H9 (cell line): ENCODE measurements at regions not wholly inside any gene's neighbourhood (a gene's known extent, or its start where the extent isn't known, plus 50 kb on each side); places are given as distances from the start of the nearest gene placed in this dataset.
A peak's percentile ranks its signal among the peaks of the same experiment; 100 is the strongest.

Experiments
- DNase-seq: peaks from one replicate; pipeline ENCODE4 v3.0.0-alpha.2; 2017
- H2AFZ ChIP-seq: one replicate; pipeline ENCODE4 v1.6.1; 2013; ENCODE audit warnings: mild to moderate bottlenecking, low read length, control low read depth, moderate library complexity
- H2AK5ac ChIP-seq: 2 replicates; pipeline ENCODE4 v1.6.1; 2013; ENCODE audit warnings: low read length, control low read depth, mixed read lengths; ENCODE audit not compliant: insufficient read length
- H2BK120ac ChIP-seq: one replicate; pipeline ENCODE4 v1.6.1; 2013; ENCODE audit warnings: low read depth, mild to moderate bottlenecking, low read length, control low read depth, inconsistent platforms; ENCODE audit not compliant: poor library complexity, severe bottlenecking
- H2BK12ac ChIP-seq: 2 replicates; pipeline ENCODE4 v1.6.1; 2013; ENCODE audit warnings: low read length, control low read depth, mixed read lengths, low read depth; ENCODE audit not compliant: insufficient read length
- H2BK15ac ChIP-seq: 2 replicates; pipeline ENCODE4 v1.6.1; 2013; ENCODE audit warnings: low read depth, low read length, control low read depth
- H2BK20ac ChIP-seq: one replicate; pipeline ENCODE4 v1.6.1; 2013; ENCODE audit warnings: low read depth, mild to moderate bottlenecking, low read length, control low read depth, inconsistent platforms; ENCODE audit not compliant: poor library complexity, severe bottlenecking
- H2BK5ac ChIP-seq: 2 replicates; pipeline ENCODE4 v1.6.1; 2013; ENCODE audit warnings: low read length, control low read depth, mixed read lengths; ENCODE audit not compliant: insufficient read length
- H3K14ac ChIP-seq: 2 replicates; pipeline ENCODE4 v1.6.1; 2013; ENCODE audit warnings: low read length, control low read depth; ENCODE audit not compliant: insufficient read depth
- H3K18ac ChIP-seq: 2 replicates; pipeline ENCODE4 v1.6.1; 2013; ENCODE audit warnings: low read depth, mild to moderate bottlenecking, mixed read lengths, low read length, control low read depth; ENCODE audit not compliant: insufficient read length
- H3K23ac ChIP-seq: 2 replicates; pipeline ENCODE4 v1.6.1; 2013; ENCODE audit warnings: low read length, control low read depth, mixed read lengths, low read depth; ENCODE audit not compliant: insufficient read length
- H3K23me2 ChIP-seq: 2 replicates; pipeline ENCODE4 v1.6.1; 2013; ENCODE audit warnings: low read depth, mild to moderate bottlenecking, mixed read lengths, low read length, control low read depth; ENCODE audit not compliant: insufficient read length, poor library complexity, severe bottlenecking
- H3K27ac ChIP-seq: 2 replicates; pipeline ENCODE4 v1.5.1; 2013; ENCODE audit warnings: low read length, control low read depth, mixed read lengths, low read depth; ENCODE audit not compliant: insufficient read length
- H3K27me3 ChIP-seq: 2 replicates; pipeline ENCODE4 v1.6.1; 2013; ENCODE audit warnings: low read length, control low read depth, inconsistent platforms; ENCODE audit not compliant: insufficient read depth
- H3K4ac ChIP-seq: 2 replicates; pipeline ENCODE4 v1.6.1; 2013; ENCODE audit warnings: low read depth, mild to moderate bottlenecking, control low read depth, inconsistent platforms, low read length, moderate library complexity
- H3K4me1 ChIP-seq: 2 replicates; pipeline ENCODE4 v1.6.1; 2013; ENCODE audit warnings: low read length, control low read depth, inconsistent platforms; ENCODE audit not compliant: insufficient read depth
- H3K4me2 ChIP-seq: 2 replicates; pipeline ENCODE4 v1.6.1; 2013; ENCODE audit warnings: low read length, control low read depth, mixed read lengths; ENCODE audit not compliant: insufficient read length, insufficient read depth
- H3K56ac ChIP-seq: 2 replicates; pipeline ENCODE4 v1.6.1; 2013; ENCODE audit warnings: low read depth, mild to moderate bottlenecking, mixed read lengths, low read length, control low read depth; ENCODE audit not compliant: insufficient read length
- H3K79me1 ChIP-seq: 2 replicates; pipeline ENCODE4 v1.6.1; 2013; ENCODE audit warnings: low read depth, mild to moderate bottlenecking, moderate library complexity, low read length, control low read depth, inconsistent platforms; ENCODE audit not compliant: insufficient read depth, poor library complexity, severe bottlenecking
- H3K79me2 ChIP-seq: 2 replicates; pipeline ENCODE4 v1.6.1; 2013; ENCODE audit warnings: low read length, control low read depth, inconsistent platforms; ENCODE audit not compliant: insufficient read depth
- H3K9ac ChIP-seq: 2 replicates; pipeline ENCODE4 v1.6.1; 2013; ENCODE audit warnings: low read length, control low read depth, mixed read lengths; ENCODE audit not compliant: insufficient read length; ENCODE audit errors: extremely low read depth
- H3K9me3 ChIP-seq: one replicate; pipeline ENCODE4 v1.6.1; 2013; ENCODE audit warnings: low read depth, low read length, inconsistent platforms; ENCODE audit not compliant: control insufficient read depth
- H3T11ph ChIP-seq: one replicate; pipeline ENCODE4 v1.6.1; 2013; ENCODE audit warnings: mild to moderate bottlenecking, low read length, control low read depth, inconsistent platforms
- H4K20me1 ChIP-seq: one replicate; pipeline ENCODE4 v1.6.1; 2013; ENCODE audit not compliant: control insufficient read depth, insufficient read length, insufficient read depth
- H4K5ac ChIP-seq: 2 replicates; pipeline ENCODE4 v1.6.1; 2013; ENCODE audit warnings: low read depth, mild to moderate bottlenecking, mixed read lengths, low read length, control low read depth; ENCODE audit not compliant: insufficient read length
- H4K8ac ChIP-seq: replicated peaks from 2 replicates; pipeline ENCODE4 v1.6.1; 2013; ENCODE audit warnings: low read length, control low read depth, mixed read lengths, low read depth; ENCODE audit not compliant: insufficient read length
- H4K91ac ChIP-seq: 2 replicates; pipeline ENCODE4 v1.6.1; 2013; ENCODE audit warnings: low read depth, mild to moderate bottlenecking, moderate library complexity, mixed read lengths, low read length, control low read depth; ENCODE audit not compliant: insufficient read length
- H3K27ac Mint-ChIP-seq, 3 experiments: 2 replicates in 2 of 3; 3 replicates in 1 of 3; pipeline ENCODE4 v1.8.0; 2020 to 2021; ENCODE audit warnings: mixed read lengths in 3 of 3, mild to moderate bottlenecking in 1 of 3, moderate library complexity in 1 of 3
- H3K27me3 Mint-ChIP-seq: 2 replicates; pipeline ENCODE4 v1.8.0; 2021; ENCODE audit warnings: low read depth, mild to moderate bottlenecking, moderate library complexity, mixed read lengths
- H3K36me3 Mint-ChIP-seq, 3 experiments: 2 replicates in 2 of 3; 3 replicates in 1 of 3; pipeline ENCODE4 v1.8.0; 2020 to 2021; ENCODE audit warnings: low read depth in 3 of 3, mixed read lengths in 3 of 3; ENCODE audit not compliant: insufficient read depth in 1 of 3
- H3K4me1 Mint-ChIP-seq, 2 experiments: 2 replicates each; pipeline ENCODE4 v1.8.0; 2020; ENCODE audit warnings: mixed read lengths in 2 of 2
- H3K4me3 Mint-ChIP-seq, 2 experiments: 2 replicates in 1 of 2; 3 replicates in 1 of 2; pipeline ENCODE4 v1.8.0; 2020 to 2021; ENCODE audit warnings: mild to moderate bottlenecking in 2 of 2, mixed read lengths in 2 of 2, moderate library complexity in 1 of 2
- H3K9me3 Mint-ChIP-seq, 2 experiments: 2 replicates in 1 of 2; 3 replicates in 1 of 2; pipeline ENCODE4 v1.8.0; 2020; ENCODE audit warnings: mild to moderate bottlenecking in 2 of 2, mixed read lengths in 2 of 2, moderate library complexity in 1 of 2
- CTCF ChIP-seq: fragments of 200-600 bp; sonication (generic); conservative IDR thresholded peaks from 3 replicates; pipeline ENCODE4 v1.8.0; 2021; ENCODE audit warnings: antibody characterized with exemption, mild to moderate bottlenecking

- Histone ChIP-seq H3K23me2 (no peaks in the 10 kb centered on the region), H3K23ac (no peak overlapping the region), H3K18ac (no peak overlapping the region), H4K5ac (no peak overlapping the region), H2BK20ac (no peak overlapping the region), H3K4ac (no peak overlapping the region), H3K27me3 (no peaks in the 10 kb centered on the region), H3K4me1 (no peaks in the 10 kb centered on the region), H2BK15ac (no peak overlapping the region), H4K91ac (no peak overlapping the region), H2BK5ac (no peak overlapping the region), H3K9ac (no peak overlapping the region), H4K8ac (no peak overlapping the region), H3K79me2 (no peaks in the 10 kb centered on the region), H3K56ac (no peak overlapping the region), H3K9me3 (no peaks in the 10 kb centered on the region), H4K20me1 (no peaks in the 10 kb centered on the region), H2BK12ac (no peak overlapping the region), H3K27ac (no peak overlapping the region), H3K14ac (no peak overlapping the region), H2BK120ac (no peak overlapping the region), H3K79me1 (no peaks in the 10 kb centered on the region), H2AK5ac (no peak overlapping the region), H3K4me2 (no peak overlapping the region), H2AFZ (no peak overlapping the region), H3T11ph (no peak overlapping the region)
- Mint-ChIP-seq H3K9me3 (no peaks in the 10 kb centered on the region), H3K4me3 (no peak overlapping the region), H3K36me3 (no peaks in the 10 kb centered on the region; a peak in 1 of 7 replicates), H3K27me3 (no peaks in the 10 kb centered on the region; the same call in 1 of the 2 replicates), H3K4me1 (peaks cover 5 to 6% of the 10 kb centered on the region in 2 experiments), H3K27ac (peak overlapping the region in 1 of 3 experiments; percentile 34; a peak in 1 of 7 replicates)
- no peak for TF ChIP-seq CTCF
- DNase-seq, result no peak
These were observed 187.4 kb upstream of the SLC24A2 start for GRCh38 chr9:19976226-19976625.
